Activated naive CD4-positive, alpha-beta T cell treated with anti-CD3 and anti-CD28 coated beads, Interleukin-2, amount 50 U/mL, for 16 hours (primary cell): ENCODE measurements at regions not wholly inside any gene's neighbourhood (a gene's known extent, or its start where the extent isn't known, plus 50 kb on each side); places are given as distances from the start of the nearest gene placed in this dataset.

Experiments
- DNase-seq: peaks from one replicate; pipeline ENCODE4 v3.0.0-alpha.2; 2020

- DNase-seq: no peak
These were observed 65.9 kb upstream of the GADD45A start for GRCh38 chr1:67619080-67619479.

GRCh38 chr1:67623906-67624305, 61.1 kb upstream of the GADD45A start:
- DNase-seq: no peak

GRCh38 chr1:67624680-67625079, 60.3 kb upstream of the GADD45A start:
- no peak for DNase-seq

GRCh38 chr1:67626090-67626860, 58.7 kb upstream of the GADD45A start:
- no peak for DNase-seq

GRCh38 chr1:67626861-67627235, 58.2 kb upstream of the GADD45A start:
- no peak for DNase-seq

- DNase-seq: no peak
These were observed 57.7 kb upstream of the GADD45A start for GRCh38 chr1:67627336-67627735.

GRCh38 chr1:67627906-67628305, 57.1 kb upstream of the GADD45A start:
- DNase-seq: no peak

- no peak for DNase-seq
These were observed 55.5 kb upstream of the GADD45A start for GRCh38 chr1:67629370-67630075.

GRCh38 chr1:67630438-67631045, 54.5 kb upstream of the GADD45A start:
- no peak for DNase-seq

GRCh38 chr1:67632356-67632755, 52.6 kb upstream of the GADD45A start:
- DNase-seq: no peak

- no peak for DNase-seq
These were observed 52.0 kb upstream of the GADD45A start for GRCh38 chr1:67632811-67633655.

- no peak for DNase-seq
These were observed 50.5 kb upstream of the GADD45A start for GRCh38 chr1:67634396-67634935.

GRCh38 chr1:67635055-67635809, 49.8 kb upstream of the GADD45A start:
- no peak for DNase-seq
